Fibroblast of upper back skin (primary cell): ENCODE measurements at regions not wholly inside any gene's neighbourhood (a gene's known extent, or its start where the extent isn't known, plus 50 kb on each side); places are given as distances from the start of the nearest gene placed in this dataset.
A peak's percentile ranks its signal among the peaks of the same experiment; 100 is the strongest.
"Not testable (repeated sequence)": the region's sequence is repeated elsewhere in the genome, so short reads cannot be mapped to it uniquely, and the experiment has no call there.

ENCODE experiments used
- DNase-seq: peaks from one replicate; pipeline ENCODE4 v3.0.0-alpha.2; 2013

DNA sequence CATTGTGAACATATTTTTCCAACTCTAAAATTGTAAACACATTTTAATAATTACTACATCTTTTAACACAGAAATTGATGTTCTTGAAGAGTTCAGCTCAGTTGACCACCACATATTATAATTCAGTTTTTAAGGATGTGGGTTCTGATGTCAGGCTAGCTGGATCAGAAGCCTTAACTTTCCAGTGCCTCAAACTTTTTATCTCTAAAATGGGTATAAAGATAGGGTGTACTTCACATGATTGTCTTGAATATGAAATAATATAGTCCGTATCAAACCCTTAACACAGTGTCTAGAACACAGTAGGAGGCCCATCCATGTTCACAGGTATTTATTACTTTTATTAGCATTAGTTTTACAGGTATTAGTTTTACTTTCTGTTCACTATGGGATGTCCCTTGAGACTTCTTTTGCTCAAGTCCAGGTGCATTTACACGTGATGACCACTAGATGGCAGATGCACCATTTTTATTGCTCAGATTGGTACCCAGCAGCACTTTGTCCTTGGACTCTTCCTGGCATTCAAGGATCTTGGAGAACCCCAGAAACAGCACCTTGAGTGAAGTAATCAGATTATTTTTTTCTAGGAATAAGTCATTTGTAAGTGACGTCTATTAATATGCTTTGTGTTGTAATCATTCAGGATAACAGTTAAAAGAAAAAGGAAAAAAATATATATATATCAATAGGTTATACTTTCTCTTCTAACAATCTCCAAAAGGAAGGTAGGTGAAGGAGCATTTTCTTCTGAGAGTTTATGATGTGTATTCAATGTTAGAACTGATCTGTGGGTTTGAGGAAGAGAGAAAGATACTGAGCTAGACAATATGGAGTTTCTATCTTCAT lies 580.2 kb downstream of the ETNK1 start:
- DNase-seq = peak; percentile 52

DNA sequence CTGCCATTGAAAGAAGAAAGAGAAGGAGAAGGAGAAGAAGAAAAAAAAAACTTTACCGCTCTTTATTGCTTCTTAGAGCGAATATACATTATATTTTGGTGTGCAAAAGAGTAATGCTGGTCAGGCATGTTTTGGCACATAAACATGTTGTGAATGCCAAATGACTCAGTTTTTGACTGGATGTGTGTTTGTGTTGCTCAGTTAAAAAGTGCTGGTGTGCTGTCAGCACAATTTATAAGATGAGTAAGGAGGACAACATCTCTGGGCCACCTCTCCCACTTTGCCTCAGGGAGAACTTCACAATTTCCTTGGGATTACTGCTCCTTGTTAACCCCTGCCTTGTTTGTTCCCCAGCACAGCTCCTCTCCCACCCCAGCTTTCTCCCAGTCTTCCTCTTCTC lies 584.8 kb downstream of the ETNK1 start:
- no peak for DNase-seq

DNA sequence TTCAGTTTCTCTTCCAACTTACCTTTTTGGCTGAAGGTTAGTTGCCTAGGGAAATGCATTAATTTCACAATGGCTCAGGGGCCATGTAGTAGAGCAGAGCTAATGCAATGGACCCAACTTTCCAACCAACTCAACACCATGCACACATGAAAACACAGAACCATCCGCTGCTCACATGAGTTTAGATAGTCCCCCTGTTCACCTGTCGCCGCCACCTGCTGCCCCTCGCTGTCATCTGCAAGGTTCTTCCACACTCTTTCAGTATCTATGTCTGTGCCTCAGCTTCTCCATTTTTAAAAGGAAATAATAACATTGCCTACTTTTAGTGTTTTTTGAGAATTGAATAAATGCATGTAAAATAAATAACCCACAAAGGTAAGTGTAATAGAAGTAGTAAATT lies 585.6 kb downstream of the ETNK1 start:
- no peak for DNase-seq

DNA sequence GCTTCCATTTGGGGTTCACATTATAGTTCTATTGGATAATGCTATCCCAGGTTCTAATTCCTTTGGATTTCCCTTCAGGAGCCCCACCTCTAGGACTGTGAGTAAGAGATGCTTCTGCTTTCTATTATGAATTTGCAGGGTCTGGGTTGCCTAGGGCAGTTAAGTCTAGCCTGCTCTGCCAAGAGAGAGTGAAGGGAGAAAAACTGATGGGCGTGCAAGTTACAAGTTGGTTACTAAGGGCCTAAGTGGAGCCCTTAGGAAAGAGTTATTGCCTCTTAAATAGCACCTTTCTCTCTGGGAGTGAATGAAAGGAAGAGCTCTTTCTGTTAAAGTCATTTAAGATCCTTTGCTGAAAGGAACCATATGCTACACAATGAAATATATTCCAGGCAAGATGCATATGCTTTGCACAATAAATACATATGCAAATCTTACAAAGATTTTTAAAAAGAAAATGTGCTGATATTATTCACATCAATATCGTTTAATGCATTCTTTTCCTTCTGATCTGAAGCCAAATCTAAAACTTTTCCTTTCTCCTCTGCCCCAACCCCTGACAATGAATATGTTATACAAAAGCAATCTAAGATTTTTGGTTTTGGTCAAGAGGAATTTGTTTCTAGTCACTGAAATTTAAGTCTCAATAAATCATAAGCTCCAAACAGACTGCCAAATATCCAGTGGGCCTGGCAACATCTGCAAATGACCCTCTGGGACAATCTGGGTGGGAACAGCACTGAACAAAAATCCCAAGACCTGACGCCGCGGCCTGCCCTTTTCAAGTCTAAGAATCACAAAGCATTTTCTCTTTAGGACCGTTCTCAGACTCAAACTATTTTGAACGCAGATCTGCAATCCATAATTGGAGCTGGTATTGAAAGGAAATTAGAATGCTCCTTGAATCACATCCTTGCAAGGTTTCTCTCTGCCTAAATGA lies 586.7 kb downstream of the ETNK1 start:
- DNase-seq = no peak

DNA sequence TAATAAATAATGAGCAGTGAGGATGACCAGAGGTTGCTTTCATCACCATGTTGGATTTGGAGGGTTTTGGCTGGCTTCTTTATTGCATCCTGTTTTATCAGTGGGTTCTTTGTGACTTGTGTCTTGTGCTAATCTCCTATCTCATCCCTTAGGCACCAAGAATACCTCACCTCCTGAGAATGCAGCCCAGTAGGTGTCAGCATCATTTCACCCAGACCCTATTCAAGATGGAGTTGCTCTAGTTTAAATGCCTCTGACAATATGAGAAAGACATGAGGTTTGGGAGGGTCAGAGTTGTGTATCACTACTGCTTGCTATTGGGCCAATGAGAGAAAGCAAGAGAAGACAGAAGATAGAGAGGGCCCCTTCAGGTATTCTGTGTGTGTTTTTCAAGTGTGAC lies 592.2 kb downstream of the ETNK1 start:
- DNase-seq = no peak

DNA sequence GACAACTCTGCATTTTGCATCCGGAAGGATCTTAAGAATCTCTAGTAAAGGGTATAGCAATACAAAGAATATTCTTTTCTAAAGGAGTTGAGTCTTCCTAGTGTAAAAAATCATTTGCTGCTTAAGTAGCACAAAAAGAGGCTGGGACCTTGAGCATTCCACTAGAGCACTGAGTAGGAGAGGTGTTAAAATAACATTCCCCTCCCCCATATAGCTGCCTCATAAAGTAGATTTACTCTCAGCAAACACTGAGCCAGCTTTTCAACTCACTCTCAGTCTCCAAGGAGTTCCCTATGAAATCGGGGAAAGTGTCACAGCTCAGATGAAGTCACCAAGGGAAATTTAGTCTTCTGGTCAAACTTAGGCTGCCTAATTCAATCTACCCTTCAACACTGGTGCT lies 592.7 kb downstream of the ETNK1 start:
- DNase-seq = no peak

DNA sequence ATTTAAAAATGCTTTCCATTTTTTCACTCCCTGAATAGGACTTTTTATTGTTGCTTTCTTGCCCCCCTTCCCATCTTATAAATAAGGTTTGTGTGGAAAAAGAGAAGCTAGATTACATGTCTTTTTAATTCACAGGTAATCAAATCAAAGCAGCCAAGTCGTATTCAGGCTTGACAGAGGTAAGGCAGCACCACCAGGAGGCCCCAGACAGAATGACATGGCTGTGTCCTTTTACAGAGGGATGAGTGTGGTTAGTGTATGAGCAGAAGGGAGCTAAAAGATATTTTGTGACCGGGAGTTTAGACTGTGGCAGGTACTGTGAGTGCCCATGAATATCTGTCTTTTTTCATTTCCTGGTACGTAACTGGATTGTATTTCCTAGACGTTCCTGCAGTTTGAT lies 596.1 kb downstream of the ETNK1 start:
- DNase-seq = no peak

DNA sequence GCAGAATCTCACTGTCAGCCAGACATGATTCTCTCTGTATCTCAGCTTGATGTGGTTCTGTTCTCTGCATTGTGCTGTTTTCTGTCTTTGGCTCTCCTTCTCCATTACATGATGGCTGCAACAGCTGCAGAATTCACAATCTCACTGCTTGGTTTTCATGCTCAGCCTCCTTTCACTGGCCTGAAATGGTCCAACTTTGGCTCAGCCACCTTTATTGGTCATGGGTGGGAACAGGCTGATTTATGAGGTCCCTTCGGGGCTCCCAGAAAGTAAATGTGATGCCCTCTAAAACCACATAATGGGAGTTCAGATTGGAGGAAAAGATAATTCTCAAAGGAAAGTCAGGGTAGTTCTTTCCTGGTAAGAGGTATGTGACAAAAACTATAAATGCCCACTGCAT lies 597.0 kb downstream of the ETNK1 start:
- no peak for DNase-seq

DNA sequence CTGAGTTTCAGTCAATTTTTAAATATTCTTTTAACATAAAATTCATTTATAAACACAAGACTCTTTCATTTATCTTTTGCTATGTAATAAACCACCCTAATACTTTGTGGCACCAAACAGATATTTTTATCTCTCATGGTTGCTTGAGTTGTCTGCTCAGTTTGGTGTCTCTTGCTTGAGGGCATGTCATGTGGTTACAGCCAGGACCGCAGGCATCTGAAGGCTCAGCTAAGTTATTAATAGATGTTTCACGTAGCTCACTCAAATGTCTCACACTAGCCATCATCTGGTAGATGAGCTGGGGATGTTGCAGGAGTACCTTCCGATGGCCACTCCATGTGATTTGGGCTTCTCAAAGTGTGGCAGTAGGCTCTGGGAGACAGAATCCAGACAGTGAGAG lies 597.8 kb downstream of the ETNK1 start:
- DNase-seq = no peak

DNA sequence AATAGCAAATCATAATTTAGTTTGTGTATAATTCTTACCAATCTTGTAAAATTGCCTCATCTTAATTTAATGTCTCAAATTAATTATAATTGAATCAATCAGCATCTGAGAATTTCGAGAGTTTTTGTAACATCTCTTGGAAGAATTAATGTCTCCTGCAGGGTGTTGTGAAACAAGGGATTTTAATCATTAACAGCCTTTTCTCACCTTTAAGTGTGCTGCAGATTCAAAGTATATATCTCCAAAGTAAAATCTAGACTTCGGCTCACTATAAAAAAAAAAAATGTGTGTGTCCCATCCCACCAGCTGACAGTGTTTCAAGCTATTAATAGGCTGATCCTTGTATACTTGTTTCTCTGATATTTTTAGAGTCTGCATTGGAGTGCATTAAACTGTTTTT lies 603.1 kb downstream of the ETNK1 start:
- DNase-seq = no peak

DNA sequence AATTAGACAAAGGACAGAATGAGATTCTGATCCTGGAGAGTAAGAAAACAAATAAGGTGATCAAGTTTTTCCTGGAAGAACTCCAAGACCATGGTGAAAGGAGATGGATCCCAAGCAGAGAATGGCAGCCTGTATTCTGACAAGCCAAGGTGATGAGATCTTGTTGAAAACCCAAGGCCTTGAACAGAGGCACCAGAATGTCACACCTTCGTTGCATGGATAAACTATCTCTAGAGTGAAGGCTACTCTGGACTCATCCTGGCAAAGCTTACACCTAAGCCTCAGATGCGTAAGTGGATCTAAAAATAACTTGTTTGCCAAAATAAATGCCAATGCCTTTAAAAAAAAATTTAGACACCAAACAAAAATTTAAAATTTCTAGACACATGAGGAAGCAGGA lies 605.9 kb downstream of the ETNK1 start:
- no peak for DNase-seq

DNA sequence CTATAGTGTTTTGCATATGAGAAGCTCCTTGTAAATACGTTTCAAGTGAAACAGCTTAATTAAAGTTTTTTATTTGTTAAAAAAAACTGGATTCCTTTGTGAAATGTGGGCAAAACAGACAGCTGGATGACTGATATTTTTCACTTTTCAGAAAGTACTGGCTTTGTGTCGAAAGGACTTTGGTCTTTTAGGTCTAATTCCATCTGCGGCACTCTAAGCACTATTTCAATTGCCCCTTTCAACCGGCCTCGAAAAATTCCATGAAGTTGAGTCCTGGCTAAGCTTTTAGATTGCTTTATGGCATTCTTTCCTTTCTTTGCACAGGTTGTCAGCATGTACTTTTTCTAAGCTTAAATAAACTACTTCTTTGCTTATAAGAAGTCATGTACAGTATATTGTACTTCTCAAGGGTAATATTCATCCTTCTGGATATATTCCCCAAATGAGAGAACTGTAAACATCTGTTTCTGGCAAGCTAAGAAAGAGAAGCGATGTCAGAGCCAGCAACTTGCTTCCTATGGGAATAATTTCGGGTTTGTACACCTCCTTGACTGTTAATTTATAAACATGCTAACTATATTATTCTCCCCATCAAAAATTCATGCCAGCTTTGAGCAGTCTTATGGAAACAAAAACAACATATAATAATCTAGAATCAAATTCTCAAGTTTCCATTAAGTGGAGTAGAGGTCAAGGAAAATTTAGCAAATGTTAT lies 611.3 kb downstream of the ETNK1 start:
- no peak for DNase-seq

DNA sequence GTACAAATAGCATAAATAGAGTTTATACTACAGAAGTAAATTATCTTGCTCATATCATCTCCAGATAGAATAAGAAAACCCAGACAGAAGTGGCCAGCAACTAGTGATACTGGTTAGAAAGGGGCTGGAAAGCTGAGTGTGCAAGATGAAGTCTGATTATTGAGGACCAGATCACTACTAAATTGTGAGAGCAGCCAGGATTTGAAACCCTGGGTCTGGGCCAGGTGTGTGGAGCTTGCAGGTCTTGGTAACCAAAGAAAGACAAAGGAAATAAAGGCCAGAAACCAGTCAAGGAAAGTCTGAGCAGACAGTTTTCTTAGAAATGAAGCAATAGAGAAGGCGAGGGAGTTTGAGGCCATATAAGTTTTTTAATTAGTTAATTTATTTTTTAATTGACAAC lies 611.8 kb downstream of the ETNK1 start:
- no peak for DNase-seq

DNA sequence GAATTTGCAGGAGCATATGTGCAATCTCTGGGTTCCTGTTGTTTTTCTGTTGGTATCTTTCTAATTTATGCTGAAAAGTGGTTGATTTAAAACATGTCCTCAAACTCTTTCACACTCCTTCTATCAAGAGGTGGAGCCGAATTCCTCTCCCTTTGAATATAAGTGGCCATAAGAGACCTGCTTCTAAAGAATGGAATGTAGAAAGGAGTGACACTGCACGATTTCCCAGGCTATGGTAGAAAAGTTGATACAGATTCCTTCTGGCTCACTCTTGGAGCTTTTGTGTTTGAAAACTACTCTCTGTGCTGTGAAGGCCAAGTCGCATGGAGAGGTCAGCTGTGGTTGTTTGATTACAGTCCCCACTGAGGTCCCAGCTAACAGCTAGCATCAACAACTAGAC lies 613.2 kb downstream of the ETNK1 start:
- no peak for DNase-seq

DNA sequence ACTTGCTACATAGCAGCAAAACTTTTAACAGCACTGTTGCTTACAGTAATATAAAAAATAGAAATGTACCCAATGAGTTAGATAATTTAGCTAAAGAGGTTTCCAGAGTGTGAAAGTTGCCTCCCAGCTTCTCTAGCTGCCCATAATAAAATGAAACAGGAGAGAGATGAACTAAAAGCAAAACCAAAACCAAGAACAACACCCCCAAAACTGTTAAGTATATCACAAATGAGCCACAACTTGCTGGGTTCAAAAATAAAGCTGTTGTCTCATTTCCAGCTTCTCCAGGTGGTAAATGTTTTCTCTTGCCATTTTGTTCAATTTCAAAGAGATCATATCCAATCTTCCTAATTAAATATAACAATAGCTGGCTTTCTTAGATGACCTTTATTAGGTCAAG lies 614.0 kb downstream of the ETNK1 start:
- DNase-seq = no peak

DNA sequence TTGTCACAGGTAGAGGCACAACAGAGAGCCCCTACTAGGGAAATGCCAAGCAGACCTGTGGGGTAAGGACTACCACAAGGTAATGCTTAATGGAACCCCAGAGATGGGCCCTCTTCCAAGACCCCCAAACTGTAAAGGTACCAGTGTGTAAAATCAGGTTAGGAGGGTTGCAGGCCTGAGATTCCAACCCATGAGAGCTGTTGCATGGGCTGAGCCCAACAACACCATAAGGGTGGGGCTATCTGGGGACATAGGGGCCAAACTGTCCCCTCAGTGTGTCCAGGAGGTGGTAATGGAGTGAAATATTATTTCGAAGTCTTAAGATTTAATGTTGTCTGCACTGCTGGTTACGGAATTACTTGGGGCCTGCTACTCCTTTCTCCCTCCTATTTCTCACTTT lies 620.2 kb downstream of the ETNK1 start:
- DNase-seq = no peak

DNA sequence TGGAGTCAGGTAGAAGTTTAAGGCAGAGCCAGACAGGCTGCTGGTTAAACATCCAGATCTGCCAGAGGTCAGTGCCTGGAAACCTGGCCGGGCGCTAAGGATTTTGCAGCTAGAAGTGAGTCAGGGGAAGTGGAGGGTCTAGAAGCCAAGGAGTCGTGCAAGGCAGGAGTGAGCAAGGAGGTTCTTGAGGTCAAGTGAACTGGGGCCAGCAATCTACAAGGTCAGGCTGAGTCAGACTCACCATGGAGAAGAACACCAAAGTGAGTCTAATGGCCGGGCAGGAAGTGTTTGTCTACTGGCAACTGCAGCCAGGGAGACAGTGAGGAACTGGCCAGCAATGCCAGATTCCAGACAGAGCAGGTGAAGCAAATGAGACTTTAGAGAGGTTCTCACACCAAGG lies 628.2 kb downstream of the ETNK1 start:
- no peak for DNase-seq

DNA sequence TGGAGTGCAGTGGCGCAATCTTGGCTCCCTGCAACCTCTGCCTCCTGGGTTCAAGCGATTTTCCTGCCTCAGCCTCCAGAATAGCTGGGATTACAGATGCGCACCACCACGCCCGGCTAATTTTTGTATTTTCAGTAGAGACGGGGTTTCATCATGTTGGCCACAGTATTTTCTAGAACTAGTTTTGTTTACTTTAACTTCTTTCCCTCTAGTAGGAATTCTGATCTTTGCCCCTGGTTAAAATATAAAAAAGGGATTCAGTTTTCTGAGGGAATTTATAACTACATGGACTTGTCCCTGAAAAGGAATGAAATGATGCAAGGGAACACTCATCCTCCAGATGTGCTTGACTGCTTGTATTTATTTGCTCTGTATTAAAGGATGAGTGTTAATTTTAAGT lies 628.9 kb downstream of the ETNK1 start:
- not testable (repeated sequence) for DNase-seq

DNA sequence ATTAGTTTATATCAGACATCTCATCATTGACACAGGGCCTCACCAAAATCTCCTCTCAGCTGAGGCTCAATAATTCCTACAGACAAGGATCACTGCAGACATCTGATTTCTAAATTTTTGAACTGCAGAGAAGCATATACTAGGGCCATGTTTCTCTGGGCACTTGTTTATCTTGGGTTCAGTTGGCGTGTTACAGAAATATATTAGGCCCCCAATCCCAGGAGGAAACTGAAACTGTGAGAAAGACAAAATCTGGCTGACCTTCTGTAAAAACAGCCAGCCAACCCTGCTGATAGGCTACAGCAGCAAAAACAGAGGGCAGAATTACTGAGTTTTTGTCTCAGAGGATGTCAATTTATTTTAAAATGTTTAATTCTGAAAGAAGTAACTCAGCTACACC lies 634.6 kb downstream of the ETNK1 start:
- no peak for DNase-seq

DNA sequence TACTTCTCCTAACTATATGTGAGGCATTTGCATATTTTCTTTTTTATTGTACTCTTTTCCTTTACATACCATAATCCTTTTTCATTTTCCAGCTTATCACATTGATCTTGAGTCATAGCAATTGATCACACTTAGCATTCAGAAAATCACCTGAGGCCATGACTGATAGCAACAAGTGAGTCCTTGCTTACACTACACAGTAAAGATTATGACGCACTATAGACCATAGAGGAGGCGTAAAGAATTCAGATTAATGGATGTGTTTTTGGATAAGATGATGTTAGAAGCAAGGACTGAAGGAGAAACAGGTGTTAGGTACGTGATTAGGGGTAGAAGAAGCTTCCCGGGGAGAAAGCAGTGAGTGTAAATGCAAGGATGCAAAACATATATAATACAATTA lies 637.7 kb downstream of the ETNK1 start:
- no peak for DNase-seq

DNA sequence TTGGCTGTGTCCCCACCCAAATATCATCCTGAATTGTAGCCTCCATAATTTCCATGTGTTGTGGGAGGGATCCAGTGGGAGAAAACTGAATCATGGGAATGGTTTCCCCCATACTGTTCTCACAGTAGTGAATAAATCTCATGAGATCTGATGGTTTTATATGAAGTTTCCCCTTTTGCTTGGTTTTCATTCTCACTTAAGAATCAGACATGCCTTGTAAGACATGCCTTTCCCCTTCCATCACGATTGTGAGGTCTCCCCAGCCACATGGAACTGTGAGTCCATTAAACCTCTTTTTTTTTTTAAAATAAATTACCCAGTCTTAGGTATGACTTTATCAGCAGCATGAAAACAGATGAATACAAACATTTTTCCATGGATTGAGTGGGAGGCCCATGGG lies 652.9 kb downstream of the ETNK1 start:
- no peak for DNase-seq

DNA sequence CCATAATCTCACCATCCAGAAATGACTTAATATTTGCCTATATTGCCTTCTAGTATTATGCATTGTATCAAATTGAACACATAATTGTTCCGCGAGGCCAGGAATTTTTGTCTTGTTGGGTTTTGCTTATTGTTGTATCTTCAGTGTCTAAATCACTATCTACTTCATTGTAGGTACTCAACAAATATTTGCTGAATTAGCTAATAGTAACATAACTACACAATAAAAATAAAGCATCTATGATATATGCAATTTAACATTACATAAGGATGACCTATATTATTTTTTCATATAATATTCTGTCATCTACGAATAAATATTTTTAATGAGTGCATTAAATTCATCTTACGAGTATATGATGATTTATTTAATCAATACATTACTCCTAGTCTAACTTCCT lies 656.3 kb downstream of the ETNK1 start:
- DNase-seq = no peak

DNA sequence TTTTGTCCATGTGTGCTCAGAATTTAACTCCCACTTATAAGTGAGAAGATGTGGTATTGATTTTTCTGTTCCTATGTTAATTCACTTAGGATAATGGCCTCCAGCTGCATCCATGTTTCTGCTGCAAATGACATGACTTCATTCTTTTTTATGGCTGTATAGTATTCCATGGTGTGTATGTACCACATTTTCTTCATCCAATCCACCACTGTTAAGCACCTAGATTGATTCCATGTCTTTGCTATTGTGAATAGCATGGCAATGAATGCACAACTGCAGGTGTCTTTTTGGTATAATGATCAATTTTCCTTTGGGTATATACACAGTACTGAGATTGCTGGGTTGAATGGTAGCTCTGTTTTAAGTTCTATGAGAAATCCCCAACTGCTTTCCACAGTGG lies 657.7 kb downstream of the ETNK1 start:
- no peak for DNase-seq
